Hepatocyte (in vitro differentiated cells): ENCODE measurements at regions not wholly inside any gene's neighbourhood (a gene's known extent, or its start where the extent isn't known, plus 50 kb on each side); places are given as distances from the start of the nearest gene placed in this dataset.

ENCODE experiments used
- CTCF ChIP-seq: fragments of 200-600 bp; sonication (generic); IDR thresholded peaks from 2 replicates; pipeline ENCODE4 v1.5.1; 2016; ENCODE audit warnings: antibody characterized with exemption, mild to moderate bottlenecking; ENCODE audit not compliant: poor library complexity
- EZH2 ChIP-seq: fragments of 200-600 bp; sonication (generic); IDR thresholded peaks from 2 replicates; pipeline ENCODE4 v1.6.1; 2016; ENCODE audit warnings: antibody characterized with exemption, mild to moderate bottlenecking, borderline replicate concordance
- EZH2phosphoT487 ChIP-seq: fragments of 200-600 bp; sonication (generic); IDR thresholded peaks from one replicate; pipeline ENCODE4 v1.6.1; 2018; ENCODE audit warnings: antibody characterized with exemption, mild to moderate bottlenecking, low read depth, moderate library complexity; ENCODE audit not compliant: unreplicated experiment, severe bottlenecking

- no peak for TF ChIP-seq CTCF
- TF ChIP-seq EZH2phosphoT487, result no peak
- no peak for TF ChIP-seq EZH2
Observed at GRCh38 chr20:50254466-50255079, 63.9 kb downstream of the CEBPB start.
